ENCODE measurements at regions not wholly inside any gene's neighbourhood (a gene's known extent, or its start where the extent isn't known, plus 50 kb on each side); places are given as distances from the start of the nearest gene placed in this dataset.

DNA sequence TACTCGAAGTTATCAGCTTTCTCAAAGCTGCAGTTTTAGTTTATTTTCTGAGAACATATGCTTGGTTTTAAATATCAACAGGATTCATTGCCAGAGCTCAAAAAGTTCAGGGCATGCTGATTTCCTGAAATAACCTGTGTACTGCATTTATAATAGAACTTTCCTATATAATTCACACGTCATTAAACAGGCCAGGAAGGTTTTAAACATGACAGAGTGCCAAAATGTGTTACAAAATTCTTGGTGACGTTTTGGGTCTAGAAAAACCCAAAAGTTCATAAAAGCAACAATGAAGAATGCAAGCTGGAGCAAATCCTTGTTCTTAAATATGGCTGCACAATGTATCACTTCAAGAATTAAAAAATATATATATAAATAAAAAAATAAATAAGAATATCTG, 1139.1 kb downstream of the CDH11 start:
- DNase-seq: no peak

GRCh38 chr16:63982110-63982509, 1139.8 kb downstream of the CDH11 start:
- no peak for DNase-seq

DNA sequence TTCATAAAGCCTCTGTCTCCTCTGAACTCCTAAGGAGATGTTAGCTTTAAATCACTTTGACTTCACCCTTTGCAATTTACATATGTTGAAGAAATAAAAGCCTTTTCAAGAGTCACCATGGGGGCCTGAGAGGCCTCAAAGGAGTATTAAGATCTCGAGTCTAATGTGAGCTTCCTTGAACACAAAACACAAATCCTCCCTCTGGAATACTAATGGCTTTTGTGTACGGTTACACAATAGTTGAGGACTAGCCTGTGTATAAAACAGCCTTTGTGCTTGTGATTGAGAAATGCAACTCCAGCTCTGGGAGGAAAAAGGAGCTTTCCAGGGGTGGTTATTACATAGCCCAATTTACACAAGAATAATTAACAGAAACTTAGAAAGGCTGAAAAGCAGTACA, 1140.2 kb downstream of the CDH11 start:
- no peak for DNase-seq

DNA sequence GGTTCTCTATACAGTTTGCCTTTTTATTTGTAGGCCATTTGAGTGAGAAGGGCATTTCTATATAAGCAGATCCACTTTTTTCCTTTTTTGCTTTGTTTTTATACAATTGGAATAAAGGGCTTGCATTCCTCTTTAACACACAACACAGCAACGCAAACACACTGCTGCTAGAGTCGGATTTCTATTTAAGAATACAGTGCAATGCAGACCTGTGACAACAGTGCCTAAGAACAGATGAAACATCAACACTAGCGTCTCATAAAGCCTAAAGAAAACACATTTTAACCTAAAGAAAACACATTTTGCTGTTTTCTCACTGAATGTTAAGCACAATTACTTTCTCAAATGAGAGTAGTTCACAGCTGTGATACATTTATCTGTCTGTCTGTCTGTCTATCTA, 1141.1 kb downstream of the CDH11 start:
- DNase-seq: no peak

DNA sequence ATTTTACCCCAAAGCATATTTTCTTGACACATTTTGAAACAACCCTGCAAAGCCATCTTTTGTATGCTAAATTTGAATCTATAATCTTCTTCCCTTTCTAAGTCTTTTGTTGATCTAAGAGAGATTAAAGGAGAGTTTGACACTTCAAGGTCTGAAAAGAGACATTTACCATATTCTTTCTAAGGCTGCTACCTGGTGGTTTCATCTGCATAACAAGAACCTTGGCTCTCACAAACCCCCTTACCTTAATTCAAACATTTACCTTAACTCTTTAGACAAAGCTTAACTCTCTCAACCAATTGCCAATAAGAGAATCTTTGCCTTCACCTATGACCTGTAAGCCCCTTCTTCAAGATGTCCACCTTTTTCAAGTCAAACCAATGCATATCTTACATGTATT, 1143.6 kb downstream of the CDH11 start:
- no peak for DNase-seq

GRCh38 chr16:63976345-63976744, 1145.5 kb downstream of the CDH11 start:
- no peak for DNase-seq

DNA sequence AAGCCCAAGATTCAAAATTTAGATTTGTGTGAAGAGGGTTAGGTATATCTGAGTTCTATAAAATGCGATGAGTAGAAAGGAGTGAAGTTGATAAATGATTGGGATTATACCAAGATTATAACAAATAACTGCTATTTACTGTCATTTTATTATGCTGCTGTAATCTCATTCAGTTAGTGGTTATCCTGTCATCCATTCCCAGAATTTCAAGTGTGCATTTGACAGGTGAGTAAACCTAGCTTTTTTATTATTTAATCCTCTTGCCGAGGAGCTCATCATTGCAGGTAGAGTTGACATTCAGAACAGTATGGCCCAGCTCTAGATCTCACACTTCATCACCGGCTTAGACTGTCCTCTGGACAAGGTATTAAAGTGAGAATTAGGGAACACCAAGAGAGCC, 1146.2 kb downstream of the CDH11 start:
- no peak for DNase-seq

GRCh38 chr16:63967966-63968365, 1153.9 kb downstream of the CDH11 start:
- no peak for DNase-seq

DNA sequence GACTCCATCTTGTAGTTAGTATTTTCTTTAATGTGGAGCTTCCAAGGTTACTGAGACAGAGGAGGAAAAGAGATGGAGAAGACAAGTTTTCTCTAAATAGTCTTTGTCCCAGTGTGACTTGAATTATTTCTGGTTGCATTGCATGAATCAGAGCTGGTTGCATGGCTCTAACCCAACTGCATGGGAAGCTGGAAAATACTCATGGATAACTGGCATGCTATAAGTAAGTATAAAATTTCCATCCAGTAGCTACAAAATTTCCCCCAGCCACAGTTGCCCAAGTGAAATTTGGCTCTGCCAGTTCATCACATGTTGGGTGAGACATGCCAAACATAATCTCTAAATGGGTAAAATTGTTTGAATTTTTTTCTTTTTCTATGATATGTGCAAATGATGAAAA, 1161.5 kb downstream of the CDH11 start:
- DNase-seq: no peak

GRCh38 chr16:63947022-63947421, 1174.8 kb downstream of the CDH11 start:
- no peak for DNase-seq

DNA sequence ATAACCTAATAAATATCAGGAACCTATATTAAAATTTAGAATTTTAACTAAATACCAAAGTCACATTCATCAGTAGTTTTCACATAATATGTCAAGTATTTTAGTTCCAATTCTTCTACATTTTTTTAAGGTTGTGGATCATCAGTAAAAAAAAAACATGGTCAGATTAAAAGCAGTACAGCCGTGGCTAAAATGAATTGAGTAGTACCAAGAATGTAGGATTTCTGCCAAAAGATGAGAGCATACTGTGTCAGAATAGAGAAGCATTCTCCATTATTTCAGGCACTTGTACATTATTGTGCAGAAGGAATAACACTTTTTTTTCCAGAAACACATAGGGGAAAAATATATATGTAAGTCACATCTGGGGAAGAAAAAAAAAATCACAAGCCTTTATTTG, 1176.1 kb downstream of the CDH11 start:
- no peak for DNase-seq

GRCh38 chr16:63943566-63943965, 1178.3 kb downstream of the CDH11 start:
- DNase-seq: no peak

DNA sequence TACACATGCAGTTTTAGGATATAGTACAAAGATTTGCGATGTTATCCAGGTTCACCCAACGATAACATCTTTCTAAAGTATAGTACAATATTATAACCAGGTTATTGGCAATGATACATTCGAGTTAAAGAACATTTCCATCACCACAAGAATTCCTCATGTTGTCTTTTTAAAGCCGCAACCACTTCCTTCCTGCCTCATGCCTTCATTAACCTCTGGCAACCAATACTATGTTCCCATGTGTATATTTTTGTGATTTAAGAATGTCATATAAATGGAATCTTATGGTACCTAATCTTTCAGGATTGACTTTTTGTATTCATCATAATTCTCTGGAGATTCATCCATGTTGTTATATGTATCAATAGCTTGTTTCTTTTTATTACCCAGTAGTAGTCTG, 1183.2 kb downstream of the CDH11 start:
- no peak for DNase-seq

GRCh38 chr16:63933841-63934240, 1188.0 kb downstream of the CDH11 start:
- no peak for DNase-seq

DNA sequence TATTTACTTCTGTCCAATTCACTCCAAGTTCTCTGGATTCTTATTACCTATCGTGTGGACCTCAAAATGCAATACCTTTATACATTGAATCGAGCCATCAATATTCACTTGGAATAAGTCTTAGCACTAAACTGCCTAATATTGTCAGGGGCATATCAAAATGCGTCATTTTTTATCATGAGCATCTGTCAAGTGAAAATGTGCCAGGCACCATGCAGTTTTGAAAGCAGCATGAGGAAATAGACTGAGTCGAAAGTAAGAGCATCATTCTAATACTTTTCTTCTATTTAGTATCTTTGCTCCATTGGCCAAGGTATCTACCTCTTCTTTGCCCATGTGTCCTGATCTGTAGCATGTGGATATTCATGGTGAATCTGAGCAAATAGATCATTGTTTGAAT, 1193.4 kb downstream of the CDH11 start:
- DNase-seq: no peak

DNA sequence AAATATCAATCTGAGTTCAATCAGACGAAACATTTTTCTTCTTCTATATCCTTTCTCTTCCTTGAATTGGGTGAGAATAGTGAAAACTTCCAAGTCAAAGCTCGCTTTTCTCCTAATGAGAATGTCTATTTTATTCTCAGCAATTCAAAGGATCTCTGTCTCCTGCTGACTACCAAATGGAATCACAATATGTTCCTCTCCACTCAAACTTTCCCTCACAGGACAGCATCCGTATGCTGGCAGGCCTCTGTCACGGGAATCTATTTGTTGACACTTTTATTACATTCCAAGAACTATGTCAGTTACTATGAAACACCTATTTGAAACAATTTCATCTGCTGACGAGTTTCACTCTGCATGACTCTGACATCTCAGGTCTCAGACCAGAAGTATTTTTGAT, 1196.6 kb downstream of the CDH11 start:
- no peak for DNase-seq

GRCh38 chr16:63922560-63922959, 1199.3 kb downstream of the CDH11 start:
- DNase-seq: no peak

DNA sequence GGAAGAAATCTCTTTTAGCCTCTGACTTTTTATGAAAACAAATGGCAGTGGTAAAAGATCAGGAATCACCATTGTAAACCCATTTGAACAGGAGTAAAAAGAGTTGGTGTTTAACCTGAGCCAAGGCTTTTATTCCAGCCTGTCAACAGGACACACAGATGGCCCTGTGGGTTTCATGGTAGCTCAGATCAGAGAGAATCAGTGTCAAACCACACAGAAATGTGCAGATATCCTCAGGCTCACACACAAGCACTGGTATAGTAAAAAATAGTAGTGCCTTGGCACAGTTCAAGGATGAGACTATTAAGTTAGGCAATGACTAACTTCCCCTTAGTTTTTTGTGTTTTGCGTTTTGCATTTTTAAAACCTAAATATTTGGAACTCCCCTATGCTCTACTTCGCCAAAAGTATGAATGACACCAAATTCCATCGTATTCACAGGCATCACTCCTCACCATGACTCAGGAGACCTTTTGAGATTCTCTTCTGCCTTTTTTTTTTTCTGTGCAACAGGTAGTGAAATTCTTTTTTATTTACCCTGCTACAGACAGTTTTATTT, 1200.0 kb downstream of the CDH11 start:
- DNase-seq: no peak

DNA sequence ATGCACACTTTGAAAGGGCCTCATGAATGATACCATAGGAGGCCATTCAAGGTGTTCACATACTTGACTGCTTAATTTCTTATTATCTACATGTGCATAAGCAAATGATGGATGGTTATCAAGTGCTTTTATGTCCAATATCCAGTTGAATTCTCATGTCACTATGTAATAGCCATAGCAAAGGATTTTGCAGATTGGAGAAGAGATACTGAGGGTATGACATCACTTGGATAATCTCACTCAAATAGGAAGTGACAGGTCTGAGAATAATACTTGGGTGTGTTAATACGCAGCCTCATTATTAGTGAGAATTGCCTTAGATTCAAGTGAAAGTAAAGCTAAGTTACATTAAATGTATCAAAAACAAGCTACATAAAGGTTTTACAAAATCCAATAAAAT, 1208.6 kb downstream of the CDH11 start:
- no peak for DNase-seq

DNA sequence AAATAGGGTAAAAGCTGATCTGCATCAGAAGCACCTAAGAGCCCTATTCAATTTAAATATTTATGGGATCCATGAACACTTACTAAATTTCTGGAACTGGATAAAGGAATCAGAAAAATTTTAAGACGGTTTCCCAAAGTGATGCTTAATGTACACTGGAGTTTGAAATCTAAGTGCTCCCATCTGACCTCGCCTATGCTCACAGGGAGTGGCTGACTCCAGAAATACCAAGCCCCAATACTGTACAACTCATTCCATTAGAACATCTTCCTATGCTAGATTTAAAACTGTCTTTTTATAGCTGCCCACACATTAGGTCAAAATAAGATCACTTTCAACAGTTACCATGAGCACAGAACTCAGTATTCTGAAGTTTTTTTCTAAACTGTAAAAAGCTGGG, 1214.6 kb downstream of the CDH11 start:
- no peak for DNase-seq

DNA sequence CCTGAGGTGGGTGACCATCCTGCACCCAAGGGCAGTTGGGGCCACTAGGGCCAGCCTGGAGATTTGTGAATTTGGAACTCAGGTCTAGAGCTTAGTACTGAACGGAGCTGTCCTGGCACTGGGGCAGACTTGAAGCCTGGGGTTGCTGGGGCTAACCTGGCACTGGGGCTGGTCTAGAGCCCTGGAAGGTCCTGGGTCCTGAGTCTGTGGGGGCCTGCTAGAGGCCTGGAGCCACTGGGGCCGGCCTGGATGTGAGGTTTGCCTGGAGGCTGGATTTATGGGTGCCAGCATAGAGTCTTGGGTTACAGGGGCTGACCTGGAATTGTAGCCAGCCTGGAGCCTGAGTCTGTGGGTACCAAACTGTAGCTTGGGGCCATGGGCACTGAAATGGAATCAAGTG, 1216.9 kb downstream of the CDH11 start:
- DNase-seq: no peak

- DNase-seq: no peak
These were observed 1217.7 kb downstream of the CDH11 start for GRCh38 chr16:63904182-63904581.

GRCh38 chr16:63896383-63897109, 1225.3 kb downstream of the CDH11 start:
- DNase-seq: no peak

DNA sequence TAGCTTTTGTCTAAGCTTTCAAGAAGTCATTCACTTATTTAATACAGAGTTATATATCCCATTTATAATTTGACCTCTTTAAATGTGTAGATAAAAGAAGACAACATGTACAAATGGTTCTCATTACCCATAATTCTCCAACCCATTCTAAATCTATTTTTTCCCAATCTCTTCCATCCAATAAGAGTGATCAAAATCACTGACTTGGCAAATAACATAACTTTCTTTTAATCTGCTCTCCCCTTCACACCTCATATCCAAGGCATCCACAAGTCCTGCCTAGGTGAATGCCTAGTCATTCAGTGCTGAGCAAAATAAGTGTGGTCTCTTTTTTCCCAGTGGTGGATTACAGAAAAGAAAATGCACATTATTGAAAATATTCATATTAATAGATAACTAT, 1231.1 kb downstream of the CDH11 start:
- DNase-seq: no peak

- DNase-seq: no peak
These were observed 1231.8 kb downstream of the CDH11 start for GRCh38 chr16:63890081-63890480.

Measured in activated CD4-positive, alpha-beta T cell treated with anti-CD3 and anti-CD28 coated beads, Interleukin-2, amount 50 U/mL, for 16 hours (primary cell).